ENCODE measurements at regions not wholly inside any gene's neighbourhood (a gene's known extent, or its start where the extent isn't known, plus 50 kb on each side); places are given as distances from the start of the nearest gene placed in this dataset.

DNA sequence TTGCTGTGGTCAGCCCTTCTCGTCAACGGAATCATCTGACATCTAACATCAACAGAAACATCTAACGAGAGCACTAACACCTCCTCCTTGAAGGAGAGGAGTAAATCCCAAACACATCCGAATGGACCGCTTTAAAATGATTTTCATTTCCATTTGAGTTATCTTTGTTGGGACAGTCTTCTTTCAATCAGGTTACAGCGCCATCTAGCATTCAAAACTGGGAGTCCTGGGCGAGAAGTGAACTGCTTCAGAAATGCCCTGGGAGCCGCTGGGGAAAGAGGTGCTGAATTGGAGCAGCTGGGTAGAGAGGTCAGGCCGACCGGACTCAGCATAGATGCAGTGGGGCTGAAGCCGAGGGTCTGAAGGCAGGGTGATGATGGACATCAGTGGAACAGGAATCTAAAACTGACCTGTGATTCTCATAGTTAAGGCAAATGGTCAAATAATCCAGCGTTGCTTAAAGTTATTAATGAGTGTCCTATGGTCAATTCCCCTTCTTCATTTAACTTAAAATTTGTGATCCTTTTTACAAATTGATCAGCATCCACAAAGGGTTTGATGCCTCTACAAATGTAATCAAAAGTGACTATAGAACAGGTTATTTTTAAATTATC, 170.0 kb upstream of the NDN start:
- TF ChIP-seq TCF7L2 (IDR thresholded peaks at IDR 0.05; ENCODE audit: low read depth, low read length): no peak
- TF ChIP-seq, protein P1, sequence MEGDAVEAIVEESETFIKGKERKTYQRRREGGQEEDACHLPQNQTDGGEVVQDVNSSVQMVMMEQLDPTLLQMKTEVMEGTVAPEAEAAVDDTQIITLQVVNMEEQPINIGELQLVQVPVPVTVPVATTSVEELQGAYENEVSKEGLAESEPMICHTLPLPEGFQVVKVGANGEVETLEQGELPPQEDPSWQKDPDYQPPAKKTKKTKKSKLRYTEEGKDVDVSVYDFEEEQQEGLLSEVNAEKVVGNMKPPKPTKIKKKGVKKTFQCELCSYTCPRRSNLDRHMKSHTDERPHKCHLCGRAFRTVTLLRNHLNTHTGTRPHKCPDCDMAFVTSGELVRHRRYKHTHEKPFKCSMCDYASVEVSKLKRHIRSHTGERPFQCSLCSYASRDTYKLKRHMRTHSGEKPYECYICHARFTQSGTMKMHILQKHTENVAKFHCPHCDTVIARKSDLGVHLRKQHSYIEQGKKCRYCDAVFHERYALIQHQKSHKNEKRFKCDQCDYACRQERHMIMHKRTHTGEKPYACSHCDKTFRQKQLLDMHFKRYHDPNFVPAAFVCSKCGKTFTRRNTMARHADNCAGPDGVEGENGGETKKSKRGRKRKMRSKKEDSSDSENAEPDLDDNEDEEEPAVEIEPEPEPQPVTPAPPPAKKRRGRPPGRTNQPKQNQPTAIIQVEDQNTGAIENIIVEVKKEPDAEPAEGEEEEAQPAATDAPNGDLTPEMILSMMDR (IDR thresholded peaks at IDR 0.05): peak; percentile 75
